PFSK-1 (cell line): ENCODE measurements at regions not wholly inside any gene's neighbourhood (a gene's known extent, or its start where the extent isn't known, plus 50 kb on each side); places are given as distances from the start of the nearest gene placed in this dataset.

Source experiments
- FOXP2 ChIP-seq: optimal IDR thresholded peaks from 2 replicates; pipeline ENCODE3; 2011; ENCODE audit warnings: borderline replicate concordance, control low read depth, inconsistent platforms; ENCODE audit not compliant: insufficient read depth; ENCODE audit errors: extremely low read length, extremely low read depth
- POLR2AphosphoS5 ChIP-seq: IDR thresholded peaks from 2 replicates; pipeline ENCODE4 v1.6.1; 2012; ENCODE audit warnings: low read depth, mild to moderate bottlenecking, control low read depth, low read length, moderate library complexity
- SIN3A ChIP-seq: IDR thresholded peaks from 2 replicates; pipeline ENCODE4 v1.6.1; 2012; ENCODE audit warnings: mild to moderate bottlenecking, low read length, moderate library complexity, borderline replicate concordance; ENCODE audit not compliant: insufficient read depth
- TAF1 ChIP-seq: IDR thresholded peaks from 2 replicates; pipeline ENCODE4 v1.6.1; 2012; ENCODE audit warnings: low read length, control low read depth, borderline replicate concordance; ENCODE audit not compliant: insufficient read depth
- TF ChIP-seq, protein P1 (sequence below), 2 experiments: IDR thresholded peaks; 2 replicates each; pipeline versions ENCODE4 v1.6.1 to v1.8.0; 2011 to 2012; ENCODE audit warnings: low read depth in 2 of 2, low read length in 2 of 2, control low read depth in 1 of 2, inconsistent platforms in 1 of 2, mild to moderate bottlenecking in 1 of 2, moderate library complexity in 1 of 2; ENCODE audit not compliant: insufficient read depth in 1 of 2

DNA sequence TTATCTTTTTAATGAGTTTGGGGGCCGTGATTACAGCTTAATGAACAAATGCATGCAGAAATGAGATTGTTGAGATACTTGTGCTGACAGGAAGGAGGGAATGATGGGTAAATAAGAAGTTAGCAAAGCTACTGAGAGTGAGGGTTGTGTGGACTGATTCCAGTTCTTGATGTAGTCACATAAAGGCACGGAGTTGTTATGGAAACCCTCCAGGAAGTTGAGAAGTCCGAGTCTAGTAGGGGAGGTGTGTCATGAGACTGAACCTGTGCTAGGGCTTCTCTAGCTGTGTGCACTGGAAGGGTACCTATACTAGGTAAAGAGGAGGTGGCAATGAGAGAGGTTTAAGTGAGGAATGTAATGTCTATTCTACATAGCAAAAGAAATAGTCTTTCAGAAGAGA lies 475.7 kb downstream of the USP25 start:
- TF ChIP-seq, protein P1, sequence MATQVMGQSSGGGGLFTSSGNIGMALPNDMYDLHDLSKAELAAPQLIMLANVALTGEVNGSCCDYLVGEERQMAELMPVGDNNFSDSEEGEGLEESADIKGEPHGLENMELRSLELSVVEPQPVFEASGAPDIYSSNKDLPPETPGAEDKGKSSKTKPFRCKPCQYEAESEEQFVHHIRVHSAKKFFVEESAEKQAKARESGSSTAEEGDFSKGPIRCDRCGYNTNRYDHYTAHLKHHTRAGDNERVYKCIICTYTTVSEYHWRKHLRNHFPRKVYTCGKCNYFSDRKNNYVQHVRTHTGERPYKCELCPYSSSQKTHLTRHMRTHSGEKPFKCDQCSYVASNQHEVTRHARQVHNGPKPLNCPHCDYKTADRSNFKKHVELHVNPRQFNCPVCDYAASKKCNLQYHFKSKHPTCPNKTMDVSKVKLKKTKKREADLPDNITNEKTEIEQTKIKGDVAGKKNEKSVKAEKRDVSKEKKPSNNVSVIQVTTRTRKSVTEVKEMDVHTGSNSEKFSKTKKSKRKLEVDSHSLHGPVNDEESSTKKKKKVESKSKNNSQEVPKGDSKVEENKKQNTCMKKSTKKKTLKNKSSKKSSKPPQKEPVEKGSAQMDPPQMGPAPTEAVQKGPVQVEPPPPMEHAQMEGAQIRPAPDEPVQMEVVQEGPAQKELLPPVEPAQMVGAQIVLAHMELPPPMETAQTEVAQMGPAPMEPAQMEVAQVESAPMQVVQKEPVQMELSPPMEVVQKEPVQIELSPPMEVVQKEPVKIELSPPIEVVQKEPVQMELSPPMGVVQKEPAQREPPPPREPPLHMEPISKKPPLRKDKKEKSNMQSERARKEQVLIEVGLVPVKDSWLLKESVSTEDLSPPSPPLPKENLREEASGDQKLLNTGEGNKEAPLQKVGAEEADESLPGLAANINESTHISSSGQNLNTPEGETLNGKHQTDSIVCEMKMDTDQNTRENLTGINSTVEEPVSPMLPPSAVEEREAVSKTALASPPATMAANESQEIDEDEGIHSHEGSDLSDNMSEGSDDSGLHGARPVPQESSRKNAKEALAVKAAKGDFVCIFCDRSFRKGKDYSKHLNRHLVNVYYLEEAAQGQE (IDR thresholded peaks at IDR 0.05; ENCODE audit: insufficient read depth in 1 of 2, low read depth in 2 of 2, low read length in 2 of 2) = no peak
- TF ChIP-seq FOXP2 (no peak), POLR2AphosphoS5 (no peak), TAF1 (no peak), SIN3A (no peak)

DNA sequence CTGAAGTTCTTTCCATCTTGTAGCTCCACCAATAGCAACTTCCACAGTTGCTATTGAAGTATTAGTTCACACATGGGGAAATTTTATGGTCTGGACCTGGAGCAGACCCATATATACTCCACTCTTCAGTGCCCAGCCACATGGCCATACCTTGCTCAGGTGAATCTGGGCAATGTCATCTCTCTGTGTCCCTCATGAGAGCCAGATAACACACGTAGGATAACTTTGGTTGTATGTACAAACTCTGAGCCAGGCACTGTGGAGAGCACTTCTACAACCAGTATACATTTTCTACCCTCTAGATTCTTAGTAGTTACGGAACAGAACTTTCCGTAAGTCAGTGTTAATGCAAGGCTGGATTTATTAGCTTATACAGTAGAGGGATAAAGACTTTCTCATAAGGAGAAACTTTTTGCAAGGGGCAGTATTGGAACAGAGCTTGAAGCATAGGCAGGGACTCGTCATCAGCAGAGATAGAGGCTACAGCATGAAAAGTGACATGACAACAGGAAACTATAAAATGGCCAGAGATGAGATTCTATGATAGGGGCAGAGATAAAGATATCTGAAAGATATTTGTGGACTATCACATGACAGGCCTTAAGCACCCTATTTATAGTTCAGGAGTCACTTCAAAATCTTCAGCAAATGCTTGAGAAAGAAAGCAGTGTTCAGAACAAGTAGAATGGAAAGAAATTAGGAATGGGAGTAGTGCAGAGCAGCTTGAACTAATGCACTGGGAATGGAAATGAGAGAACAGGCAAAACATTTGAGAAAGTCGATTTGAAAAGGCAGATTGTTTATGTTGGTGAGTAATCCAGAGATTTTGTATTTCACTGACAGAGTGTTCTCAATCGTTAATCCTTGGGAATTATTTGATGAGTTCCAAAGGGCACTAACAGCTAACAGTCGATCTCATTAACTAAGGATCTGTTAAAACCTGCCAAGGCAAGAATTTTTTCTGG lies 481.8 kb downstream of the USP25 start:
- TF ChIP-seq FOXP2 = no peak
- TF ChIP-seq, protein P1 (IDR thresholded peaks at IDR 0.05; ENCODE audit: insufficient read depth in 1 of 2, low read depth in 2 of 2, low read length in 2 of 2) = no peak
- no peak for TF ChIP-seq TAF1
- TF ChIP-seq SIN3A = no peak
- TF ChIP-seq POLR2AphosphoS5 = no peak

DNA sequence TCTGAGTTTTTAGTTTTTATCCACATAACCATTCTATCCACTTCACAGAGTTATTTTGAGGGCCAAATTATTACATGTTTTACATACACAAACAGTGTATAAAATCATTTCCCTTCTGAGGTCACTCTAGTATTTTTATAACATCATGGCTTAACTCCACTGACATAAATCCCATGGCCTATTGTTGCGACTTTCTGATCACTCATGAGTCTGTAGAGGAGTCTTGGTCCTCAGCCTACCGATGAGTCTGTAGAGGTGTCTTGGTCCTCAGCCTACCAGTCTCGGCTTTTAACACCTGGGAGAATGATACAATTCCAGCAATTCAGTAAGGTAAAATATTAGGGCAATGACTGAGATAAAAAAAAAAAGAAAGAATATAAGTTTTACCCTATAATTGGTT lies 483.7 kb downstream of the USP25 start:
- TF ChIP-seq, protein P1 (IDR thresholded peaks at IDR 0.05; ENCODE audit: insufficient read depth in 1 of 2, low read depth in 2 of 2, low read length in 2 of 2) = no peak
- TF ChIP-seq POLR2AphosphoS5 (no peak), FOXP2 (no peak), TAF1 (no peak), SIN3A (no peak)

DNA sequence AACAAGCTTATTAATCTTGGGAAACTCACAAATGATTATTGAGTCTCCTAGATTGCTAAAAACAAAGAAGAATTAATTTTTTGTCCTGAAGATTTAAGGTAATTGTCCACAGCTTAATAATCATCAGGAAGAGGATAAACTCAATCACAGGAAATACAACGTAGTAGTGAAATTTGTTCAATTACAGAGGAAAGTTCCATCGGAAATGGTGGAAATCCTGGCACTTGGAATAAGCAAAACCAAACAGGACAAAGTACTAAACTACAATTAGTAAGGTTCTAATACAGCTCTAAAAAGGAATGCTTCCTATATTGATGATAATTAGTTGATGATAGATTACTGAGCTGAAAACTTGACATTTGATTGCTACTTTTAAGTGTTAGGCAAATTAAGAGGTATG lies 485.4 kb downstream of the USP25 start:
- TF ChIP-seq FOXP2 (no peak), TAF1 (no peak), POLR2AphosphoS5 (no peak), SIN3A (no peak)
- TF ChIP-seq, protein P1 (IDR thresholded peaks at IDR 0.05; ENCODE audit: insufficient read depth in 1 of 2, low read depth in 2 of 2, low read length in 2 of 2) = no peak
